GM13977 (cell line): ENCODE measurements at regions not wholly inside any gene's neighbourhood (a gene's known extent, or its start where the extent isn't known, plus 50 kb on each side); places are given as distances from the start of the nearest gene placed in this dataset.
"Not testable (repeated sequence)": the region's sequence is repeated elsewhere in the genome, so short reads cannot be mapped to it uniquely, and the experiment has no call there.

ENCODE experiments used
- DNase-seq: peaks from one replicate; pipeline ENCODE4 v3.0.0; 2012; ENCODE audit warnings: low spot score
- in situ Hi-C: fragments of 300-500 bp; cut with MboI; formaldehyde crosslinking; loops from one replicate; pipeline ENCODE4 v1.12.0; 2022; ENCODE audit warnings: low sequenced_read_pairs, low pct_unique_long_range_greater_than_20kb, mixed read lengths, inconsistent platforms; ENCODE audit not compliant: unreplicated experiment
- TF ChIP-seq, protein P1 (sequence below): IDR thresholded peaks from 2 replicates; pipeline ENCODE4 v1.5.1; 2012; ENCODE audit warnings: mild to moderate bottlenecking, control low read depth; ENCODE audit not compliant: insufficient read depth; ENCODE audit errors: extremely low read depth, missing control alignments

GRCh38 chr20:63138855-63139341, 77.0 kb downstream of the YTHDF1 start:
- no peak for DNase-seq
- in situ Hi-C loops = no loop called here
- TF ChIP-seq, protein P1, sequence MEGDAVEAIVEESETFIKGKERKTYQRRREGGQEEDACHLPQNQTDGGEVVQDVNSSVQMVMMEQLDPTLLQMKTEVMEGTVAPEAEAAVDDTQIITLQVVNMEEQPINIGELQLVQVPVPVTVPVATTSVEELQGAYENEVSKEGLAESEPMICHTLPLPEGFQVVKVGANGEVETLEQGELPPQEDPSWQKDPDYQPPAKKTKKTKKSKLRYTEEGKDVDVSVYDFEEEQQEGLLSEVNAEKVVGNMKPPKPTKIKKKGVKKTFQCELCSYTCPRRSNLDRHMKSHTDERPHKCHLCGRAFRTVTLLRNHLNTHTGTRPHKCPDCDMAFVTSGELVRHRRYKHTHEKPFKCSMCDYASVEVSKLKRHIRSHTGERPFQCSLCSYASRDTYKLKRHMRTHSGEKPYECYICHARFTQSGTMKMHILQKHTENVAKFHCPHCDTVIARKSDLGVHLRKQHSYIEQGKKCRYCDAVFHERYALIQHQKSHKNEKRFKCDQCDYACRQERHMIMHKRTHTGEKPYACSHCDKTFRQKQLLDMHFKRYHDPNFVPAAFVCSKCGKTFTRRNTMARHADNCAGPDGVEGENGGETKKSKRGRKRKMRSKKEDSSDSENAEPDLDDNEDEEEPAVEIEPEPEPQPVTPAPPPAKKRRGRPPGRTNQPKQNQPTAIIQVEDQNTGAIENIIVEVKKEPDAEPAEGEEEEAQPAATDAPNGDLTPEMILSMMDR = no peak

GRCh38 chr20:63137851-63138415, 78.0 kb downstream of the YTHDF1 start:
- DNase-seq = no peak
- TF ChIP-seq, protein P1 = no peak
- in situ Hi-C loops = no loop called here

DNA sequence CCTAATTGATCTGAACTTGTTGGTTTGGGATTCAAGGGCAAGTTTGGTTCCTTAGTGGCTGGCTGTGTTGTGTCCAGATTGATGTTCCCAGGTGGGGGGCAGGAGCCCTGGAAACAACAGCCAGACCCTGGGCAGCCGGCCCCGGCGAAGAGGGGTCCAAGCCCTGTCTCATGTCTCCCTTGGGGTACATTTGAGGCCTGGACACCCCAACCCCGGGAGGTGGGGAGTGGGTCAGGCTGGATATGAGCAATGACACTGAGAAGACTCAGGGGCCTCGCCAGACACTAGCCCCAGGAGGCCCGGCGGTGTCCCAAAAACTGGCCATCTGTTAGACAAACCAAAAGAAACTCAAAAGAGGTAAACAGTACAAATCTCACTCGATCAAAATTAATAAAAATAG, 79.6 kb downstream of the YTHDF1 start:
- TF ChIP-seq, protein P1 = no peak
- no peak for DNase-seq
- in situ Hi-C loops = no loop called here

GRCh38 chr20:63135411-63135810, 80.5 kb downstream of the YTHDF1 start:
- no peak for DNase-seq
- TF ChIP-seq, protein P1 = no peak
- in situ Hi-C loops = no loop called here

DNA sequence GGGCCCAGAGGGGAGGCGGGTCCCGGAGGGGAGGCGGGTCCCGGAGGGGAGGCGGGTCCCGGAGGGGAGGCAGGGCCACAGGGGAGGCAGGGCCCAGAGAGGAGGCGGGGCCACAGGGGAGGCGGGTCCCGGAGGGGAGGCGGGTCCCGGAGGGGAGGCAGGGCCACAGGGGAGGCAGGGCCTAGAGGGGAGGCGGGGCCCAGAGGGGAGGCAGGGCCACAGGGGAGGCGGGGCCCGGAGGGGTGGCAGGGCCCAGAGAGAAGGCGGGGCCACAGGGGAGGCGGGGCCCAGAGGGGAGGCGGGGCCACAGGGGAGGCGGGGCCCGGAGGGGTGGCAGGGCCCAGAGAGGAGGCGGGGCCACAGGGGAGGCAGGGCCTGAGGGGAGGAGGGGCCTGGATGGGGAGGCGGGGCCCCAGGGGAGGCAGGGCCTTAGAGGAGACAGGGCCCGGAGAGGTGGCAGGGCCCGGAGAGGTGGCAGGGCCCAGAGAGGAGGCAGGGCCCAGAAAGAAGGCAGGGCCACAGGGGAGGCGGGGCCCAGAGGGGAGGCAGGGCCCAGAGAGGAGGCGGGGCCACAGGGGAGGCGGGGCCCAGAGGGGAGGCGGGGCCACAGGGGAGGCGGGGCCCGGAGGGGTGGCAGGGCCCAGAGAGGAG, 81.1 kb downstream of the YTHDF1 start:
- DNase-seq, in situ Hi-C loops: not testable (repeated sequence)

GRCh38 chr20:63134201-63134612, 81.7 kb downstream of the YTHDF1 start:
- no peak for DNase-seq
- in situ Hi-C loops = no loop called here
- TF ChIP-seq, protein P1 = no peak

DNA sequence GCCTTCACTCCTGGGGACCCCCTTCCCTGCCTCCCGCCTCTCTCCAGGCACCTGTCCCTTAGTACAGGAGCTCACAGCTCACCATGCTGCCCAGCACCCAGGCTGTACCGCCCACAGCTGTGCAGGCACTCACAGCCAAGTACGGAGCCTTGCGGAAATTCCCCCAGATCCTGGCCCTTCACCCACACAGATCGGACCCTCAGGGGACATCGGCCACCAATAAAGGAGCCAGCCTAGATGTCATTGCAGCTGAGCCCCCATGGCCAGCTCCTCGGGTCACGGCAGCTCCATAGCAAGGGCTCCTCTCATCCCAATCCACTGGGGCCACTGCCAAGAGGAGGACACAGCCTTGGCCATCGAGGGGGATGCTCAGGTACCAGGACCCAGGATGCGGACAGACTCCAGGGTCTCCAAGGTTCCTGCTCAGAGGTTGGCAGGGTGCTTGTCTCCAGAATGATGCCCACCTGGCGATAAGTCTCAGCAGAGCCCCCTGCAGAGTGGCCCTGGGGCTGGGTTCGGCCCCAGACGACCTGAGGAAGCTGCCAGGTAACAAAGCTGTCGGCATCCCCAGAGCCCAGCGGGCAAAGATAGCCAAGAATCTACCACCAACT, 82.3 kb downstream of the YTHDF1 start:
- DNase-seq = no peak
- in situ Hi-C loops = no loop called here
- TF ChIP-seq, protein P1 = no peak
